A549 (cell line): ENCODE measurements at regions not wholly inside any gene's neighbourhood (a gene's known extent, or its start where the extent isn't known, plus 50 kb on each side); places are given as distances from the start of the nearest gene placed in this dataset.

ENCODE experiments used
- EP300 ChIP-seq, 2 experiments: fragments of >200 bp; sonication (Bioruptor Twin); formaldehyde crosslinking; IDR thresholded peaks; 2 replicates in 1 of 2; 3 replicates in 1 of 2; pipeline ENCODE4 v1.6.1; 2016 to 2017
- RFX5 ChIP-seq: fragments of 450-650 bp; IDR thresholded peaks from 2 replicates; pipeline ENCODE4 v1.7.1; 2014; ENCODE audit warnings: antibody characterized with exemption, mild to moderate bottlenecking, moderate library complexity
- SREBF2 ChIP-seq: fragments of 450-650 bp; IDR thresholded peaks from 2 replicates; pipeline ENCODE4 v1.6.1; 2014; ENCODE audit warnings: mild to moderate bottlenecking, moderate library complexity
- TF ChIP-seq, protein P1 (sequence below): fragments of >200 bp; sonication (Bioruptor Twin); formaldehyde crosslinking; IDR thresholded peaks from 3 replicates; pipeline ENCODE4 v1.5.1; 2016
- TF ChIP-seq, protein P2 (sequence below): fragments of 200-600 bp; sonication (generic); IDR thresholded peaks from 2 replicates; pipeline ENCODE4 v1.6.1; 2016; ENCODE audit warnings: antibody characterized with exemption, mild to moderate bottlenecking, moderate library complexity
- TF ChIP-seq, protein P3 (sequence below): fragments of 450-650 bp; IDR thresholded peaks from 2 replicates; pipeline ENCODE4 v1.6.1; 2014; ENCODE audit warnings: antibody characterized with exemption
- TF ChIP-seq, protein P4 (sequence below): IDR thresholded peaks from 2 replicates; pipeline ENCODE4 v1.6.1; 2012

DNA sequence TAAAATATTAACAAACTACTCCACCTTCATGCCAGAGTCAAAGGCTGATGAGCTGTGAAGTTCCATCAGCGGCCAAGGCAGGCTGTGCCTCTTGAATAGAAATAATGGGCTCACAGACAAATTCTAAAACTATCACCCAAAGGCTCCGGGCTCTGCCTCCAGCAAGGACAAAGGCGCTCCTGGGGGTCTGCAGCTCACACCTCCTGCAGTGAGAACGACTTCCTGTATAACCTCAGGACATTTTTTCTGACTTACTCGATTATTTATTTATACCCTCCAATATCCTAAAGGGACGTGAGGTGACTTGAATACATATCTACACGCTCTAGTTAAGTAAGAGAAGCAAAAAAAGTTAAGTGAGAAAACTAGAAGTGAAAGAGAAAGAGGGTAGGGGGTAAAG is 500.7 kb downstream of the CCSER2 start:
- TF ChIP-seq, protein P1, sequence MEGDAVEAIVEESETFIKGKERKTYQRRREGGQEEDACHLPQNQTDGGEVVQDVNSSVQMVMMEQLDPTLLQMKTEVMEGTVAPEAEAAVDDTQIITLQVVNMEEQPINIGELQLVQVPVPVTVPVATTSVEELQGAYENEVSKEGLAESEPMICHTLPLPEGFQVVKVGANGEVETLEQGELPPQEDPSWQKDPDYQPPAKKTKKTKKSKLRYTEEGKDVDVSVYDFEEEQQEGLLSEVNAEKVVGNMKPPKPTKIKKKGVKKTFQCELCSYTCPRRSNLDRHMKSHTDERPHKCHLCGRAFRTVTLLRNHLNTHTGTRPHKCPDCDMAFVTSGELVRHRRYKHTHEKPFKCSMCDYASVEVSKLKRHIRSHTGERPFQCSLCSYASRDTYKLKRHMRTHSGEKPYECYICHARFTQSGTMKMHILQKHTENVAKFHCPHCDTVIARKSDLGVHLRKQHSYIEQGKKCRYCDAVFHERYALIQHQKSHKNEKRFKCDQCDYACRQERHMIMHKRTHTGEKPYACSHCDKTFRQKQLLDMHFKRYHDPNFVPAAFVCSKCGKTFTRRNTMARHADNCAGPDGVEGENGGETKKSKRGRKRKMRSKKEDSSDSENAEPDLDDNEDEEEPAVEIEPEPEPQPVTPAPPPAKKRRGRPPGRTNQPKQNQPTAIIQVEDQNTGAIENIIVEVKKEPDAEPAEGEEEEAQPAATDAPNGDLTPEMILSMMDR, result no peak
- TF ChIP-seq, protein P2, sequence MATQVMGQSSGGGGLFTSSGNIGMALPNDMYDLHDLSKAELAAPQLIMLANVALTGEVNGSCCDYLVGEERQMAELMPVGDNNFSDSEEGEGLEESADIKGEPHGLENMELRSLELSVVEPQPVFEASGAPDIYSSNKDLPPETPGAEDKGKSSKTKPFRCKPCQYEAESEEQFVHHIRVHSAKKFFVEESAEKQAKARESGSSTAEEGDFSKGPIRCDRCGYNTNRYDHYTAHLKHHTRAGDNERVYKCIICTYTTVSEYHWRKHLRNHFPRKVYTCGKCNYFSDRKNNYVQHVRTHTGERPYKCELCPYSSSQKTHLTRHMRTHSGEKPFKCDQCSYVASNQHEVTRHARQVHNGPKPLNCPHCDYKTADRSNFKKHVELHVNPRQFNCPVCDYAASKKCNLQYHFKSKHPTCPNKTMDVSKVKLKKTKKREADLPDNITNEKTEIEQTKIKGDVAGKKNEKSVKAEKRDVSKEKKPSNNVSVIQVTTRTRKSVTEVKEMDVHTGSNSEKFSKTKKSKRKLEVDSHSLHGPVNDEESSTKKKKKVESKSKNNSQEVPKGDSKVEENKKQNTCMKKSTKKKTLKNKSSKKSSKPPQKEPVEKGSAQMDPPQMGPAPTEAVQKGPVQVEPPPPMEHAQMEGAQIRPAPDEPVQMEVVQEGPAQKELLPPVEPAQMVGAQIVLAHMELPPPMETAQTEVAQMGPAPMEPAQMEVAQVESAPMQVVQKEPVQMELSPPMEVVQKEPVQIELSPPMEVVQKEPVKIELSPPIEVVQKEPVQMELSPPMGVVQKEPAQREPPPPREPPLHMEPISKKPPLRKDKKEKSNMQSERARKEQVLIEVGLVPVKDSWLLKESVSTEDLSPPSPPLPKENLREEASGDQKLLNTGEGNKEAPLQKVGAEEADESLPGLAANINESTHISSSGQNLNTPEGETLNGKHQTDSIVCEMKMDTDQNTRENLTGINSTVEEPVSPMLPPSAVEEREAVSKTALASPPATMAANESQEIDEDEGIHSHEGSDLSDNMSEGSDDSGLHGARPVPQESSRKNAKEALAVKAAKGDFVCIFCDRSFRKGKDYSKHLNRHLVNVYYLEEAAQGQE, result no peak
- no peak for TF ChIP-seq EP300 (IDR thresholded peaks at IDR 0.05)
- no peak for TF ChIP-seq SREBF2
- no peak for TF ChIP-seq RFX5
- TF ChIP-seq, protein P3, sequence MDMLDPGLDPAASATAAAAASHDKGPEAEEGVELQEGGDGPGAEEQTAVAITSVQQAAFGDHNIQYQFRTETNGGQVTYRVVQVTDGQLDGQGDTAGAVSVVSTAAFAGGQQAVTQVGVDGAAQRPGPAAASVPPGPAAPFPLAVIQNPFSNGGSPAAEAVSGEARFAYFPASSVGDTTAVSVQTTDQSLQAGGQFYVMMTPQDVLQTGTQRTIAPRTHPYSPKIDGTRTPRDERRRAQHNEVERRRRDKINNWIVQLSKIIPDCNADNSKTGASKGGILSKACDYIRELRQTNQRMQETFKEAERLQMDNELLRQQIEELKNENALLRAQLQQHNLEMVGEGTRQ, result no peak
- TF ChIP-seq, protein P4, sequence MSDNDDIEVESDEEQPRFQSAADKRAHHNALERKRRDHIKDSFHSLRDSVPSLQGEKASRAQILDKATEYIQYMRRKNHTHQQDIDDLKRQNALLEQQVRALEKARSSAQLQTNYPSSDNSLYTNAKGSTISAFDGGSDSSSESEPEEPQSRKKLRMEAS, result no peak
